Parathyroid adenoma (tissue), 2 donors: ENCODE measurements at regions not wholly inside any gene's neighbourhood (a gene's known extent, or its start where the extent isn't known, plus 50 kb on each side); places are given as distances from the start of the nearest gene placed in this dataset.

Experiments used
- H2AFZ ChIP-seq: fragments of 300-600 bp; sonication (generic); one replicate; pipeline ENCODE4 v1.7.0; 2017; ENCODE audit warnings: antibody characterized with exemption, mild to moderate bottlenecking
- H3K27ac ChIP-seq: fragments of 300-600 bp; sonication (generic); one replicate; pipeline ENCODE4 v1.7.0; 2017
- H3K27me3 ChIP-seq: fragments of 300-600 bp; sonication (generic); one replicate; pipeline ENCODE4 v1.7.0; 2017; ENCODE audit warnings: low read length; ENCODE audit not compliant: control insufficient read depth, insufficient read depth
- H3K36me3 ChIP-seq: fragments of 300-600 bp; sonication (generic); one replicate; pipeline ENCODE4 v1.7.0; 2017; ENCODE audit warnings: low read length; ENCODE audit not compliant: control insufficient read depth, insufficient read depth
- H3K4me1 ChIP-seq: fragments of 300-600 bp; sonication (generic); one replicate; pipeline ENCODE4 v1.7.0; 2017; ENCODE audit warnings: control low read depth
- H3K4me2 ChIP-seq: fragments of 300-600 bp; sonication (generic); one replicate; pipeline ENCODE4 v1.7.0; 2017; ENCODE audit warnings: low read length
- H3K4me3 ChIP-seq: fragments of 300-600 bp; sonication (generic); one replicate; pipeline ENCODE4 v1.7.0; 2017; ENCODE audit warnings: low read depth, low read length
- H3K79me2 ChIP-seq: fragments of 300-600 bp; sonication (generic); one replicate; pipeline ENCODE4 v1.7.0; 2017; ENCODE audit warnings: control low read depth
- H3K9ac ChIP-seq: fragments of 300-600 bp; sonication (generic); one replicate; pipeline ENCODE4 v1.7.0; 2017; ENCODE audit warnings: mild to moderate bottlenecking
- H3K9me3 ChIP-seq: fragments of 300-600 bp; sonication (generic); one replicate; pipeline ENCODE4 v1.7.0; 2017; ENCODE audit warnings: low read length; ENCODE audit not compliant: control insufficient read depth
- TF ChIP-seq, protein P1 (sequence below): fragments of 300-600 bp; sonication (generic); IDR thresholded peaks from one replicate; pipeline ENCODE4 v1.7.0; 2017; ENCODE audit warnings: antibody characterized with exemption, mild to moderate bottlenecking
- donor health status: primary hyperparathyroidism.

DNA sequence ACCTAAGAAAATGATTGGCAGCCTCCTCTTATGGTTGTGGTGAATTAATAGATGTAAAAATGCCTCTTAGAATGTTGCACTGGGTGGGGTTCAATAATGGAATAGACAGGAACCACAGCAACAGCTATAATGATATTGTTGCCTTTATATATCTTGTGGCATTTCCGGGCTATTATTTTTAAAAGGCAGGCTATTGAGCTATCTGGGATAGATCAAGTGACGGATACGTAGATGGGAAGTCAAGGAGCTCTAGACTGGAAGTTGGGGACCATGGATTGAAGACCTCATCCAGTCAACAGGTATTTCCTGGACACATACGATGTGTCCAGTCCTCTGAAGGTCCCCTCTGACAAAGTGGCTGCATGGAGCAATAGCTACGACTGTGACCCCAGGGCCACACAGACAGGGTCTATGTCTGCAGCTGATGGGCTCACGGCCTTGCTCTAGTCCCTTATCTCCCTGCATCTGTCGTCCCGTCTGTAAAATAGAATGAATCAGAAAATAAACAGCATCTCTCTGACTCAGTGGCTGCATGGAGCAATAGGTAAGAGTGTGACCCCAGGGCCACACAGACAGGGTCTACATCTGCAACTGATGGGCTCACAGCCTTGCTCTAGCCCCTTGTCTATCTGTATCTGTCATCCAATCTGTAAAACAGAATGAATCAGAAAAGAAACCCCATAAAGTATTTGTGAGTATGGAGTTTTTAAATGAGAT, 117.7 kb upstream of the FOXF1 start:
- TF ChIP-seq, protein P1, sequence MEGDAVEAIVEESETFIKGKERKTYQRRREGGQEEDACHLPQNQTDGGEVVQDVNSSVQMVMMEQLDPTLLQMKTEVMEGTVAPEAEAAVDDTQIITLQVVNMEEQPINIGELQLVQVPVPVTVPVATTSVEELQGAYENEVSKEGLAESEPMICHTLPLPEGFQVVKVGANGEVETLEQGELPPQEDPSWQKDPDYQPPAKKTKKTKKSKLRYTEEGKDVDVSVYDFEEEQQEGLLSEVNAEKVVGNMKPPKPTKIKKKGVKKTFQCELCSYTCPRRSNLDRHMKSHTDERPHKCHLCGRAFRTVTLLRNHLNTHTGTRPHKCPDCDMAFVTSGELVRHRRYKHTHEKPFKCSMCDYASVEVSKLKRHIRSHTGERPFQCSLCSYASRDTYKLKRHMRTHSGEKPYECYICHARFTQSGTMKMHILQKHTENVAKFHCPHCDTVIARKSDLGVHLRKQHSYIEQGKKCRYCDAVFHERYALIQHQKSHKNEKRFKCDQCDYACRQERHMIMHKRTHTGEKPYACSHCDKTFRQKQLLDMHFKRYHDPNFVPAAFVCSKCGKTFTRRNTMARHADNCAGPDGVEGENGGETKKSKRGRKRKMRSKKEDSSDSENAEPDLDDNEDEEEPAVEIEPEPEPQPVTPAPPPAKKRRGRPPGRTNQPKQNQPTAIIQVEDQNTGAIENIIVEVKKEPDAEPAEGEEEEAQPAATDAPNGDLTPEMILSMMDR: no peak
- Histone ChIP-seq H3K4me2 (no peak overlapping the region), H3K4me1 (no peaks in the 10 kb centered on the region), H3K27me3 (peaks cover 3% of the 10 kb centered on the region), H2AFZ (no peak overlapping the region), H3K4me3 (no peak overlapping the region), H3K27ac (no peak overlapping the region), H3K9ac (no peak overlapping the region), H3K36me3 (no peaks in the 10 kb centered on the region), H3K9me3 (no peaks in the 10 kb centered on the region), H3K79me2 (no peaks in the 10 kb centered on the region)

DNA sequence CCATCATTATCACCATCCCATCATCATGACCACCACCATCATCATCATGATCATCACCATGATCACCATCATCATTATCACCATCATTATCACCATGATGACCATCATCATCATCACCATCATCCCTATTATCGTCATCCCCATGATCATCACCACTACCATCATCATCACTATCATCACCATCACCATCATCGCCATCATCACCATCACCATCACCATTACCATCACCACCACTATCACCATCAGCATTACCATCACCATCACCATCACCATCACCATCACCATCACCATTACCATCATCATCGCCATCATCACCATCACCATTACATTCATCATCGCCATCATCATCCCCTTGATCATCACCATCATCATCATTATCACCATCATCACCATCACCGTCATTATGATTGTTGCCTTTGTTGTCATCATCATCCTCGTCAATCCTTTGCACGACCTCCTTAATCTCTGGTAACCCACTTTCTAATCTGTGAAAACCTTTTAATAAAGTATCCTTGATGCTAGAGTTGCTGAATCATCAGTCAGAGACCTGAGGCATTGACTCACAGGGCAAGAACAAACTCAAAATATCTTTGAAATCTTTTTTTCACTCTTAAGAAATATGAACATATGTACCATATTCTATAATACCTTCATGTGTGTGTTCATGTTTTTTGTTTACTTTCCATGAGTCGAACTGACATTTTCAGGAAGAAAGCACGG, 116.3 kb upstream of the FOXF1 start:
- Histone ChIP-seq H3K27ac (no peak overlapping the region), H3K36me3 (no peaks in the 10 kb centered on the region), H3K79me2 (no peaks in the 10 kb centered on the region), H3K4me3 (no peak overlapping the region), H3K9ac (no peak overlapping the region), H3K4me2 (no peak overlapping the region), H3K27me3 (peaks cover 3% of the 10 kb centered on the region), H3K4me1 (no peaks in the 10 kb centered on the region), H3K9me3 (no peaks in the 10 kb centered on the region), H2AFZ (no peak overlapping the region)
- TF ChIP-seq, protein P1: no peak

DNA sequence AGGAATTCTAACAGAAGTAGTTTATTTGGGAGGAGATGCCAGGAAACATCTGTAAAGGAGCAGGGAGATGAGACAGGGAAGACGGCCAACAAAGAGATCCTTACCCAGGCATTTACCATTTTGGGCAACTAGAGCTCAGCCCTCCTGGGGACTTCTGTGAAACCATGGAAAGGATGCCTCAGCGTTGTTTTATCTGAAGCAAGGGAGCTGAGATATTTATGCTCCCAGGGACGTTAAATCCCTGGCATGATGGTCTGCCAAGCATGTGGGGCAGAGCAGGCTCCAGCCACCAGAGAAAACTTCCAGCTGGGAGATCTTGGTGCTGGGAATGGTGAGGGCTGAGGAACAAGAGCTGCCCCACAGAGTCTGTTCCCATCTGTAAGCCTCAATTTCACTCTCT, 114.8 kb upstream of the FOXF1 start:
- TF ChIP-seq, protein P1: no peak
- no peaks in the 10 kb centered on the region for H3K4me1 ChIP-seq

DNA sequence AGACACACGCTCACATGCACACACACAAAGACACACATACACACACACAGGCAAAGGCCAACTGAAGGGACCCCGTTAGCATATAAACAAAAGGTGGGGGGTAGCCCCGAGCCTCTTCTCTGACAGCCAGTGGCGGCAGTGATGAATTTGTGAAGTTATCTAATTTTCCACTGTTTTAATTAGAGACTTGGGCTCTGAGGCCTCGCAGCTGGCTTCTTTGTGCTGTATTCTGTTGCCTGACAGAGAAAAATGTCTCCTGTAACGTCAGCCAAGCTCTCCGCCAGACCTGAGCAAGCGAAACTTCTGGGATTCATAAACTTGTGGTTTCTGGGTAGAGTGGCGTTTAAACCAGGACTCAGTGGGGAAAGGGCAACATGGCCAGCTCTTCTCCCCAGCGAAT, 113.9 kb upstream of the FOXF1 start:
- Histone ChIP-seq H3K79me2 (no peaks in the 10 kb centered on the region), H3K9ac (no peak overlapping the region), H3K4me3 (no peak overlapping the region), H3K27me3 (no peaks in the 10 kb centered on the region), H2AFZ (no peak overlapping the region), H3K4me2 (no peak overlapping the region), H3K36me3 (no peaks in the 10 kb centered on the region), H3K4me1 (no peaks in the 10 kb centered on the region), H3K9me3 (no peaks in the 10 kb centered on the region), H3K27ac (no peak overlapping the region)
- TF ChIP-seq, protein P1: no peak

More for the DNA sequence above, 114.8 kb upstream of the FOXF1 start:
- Histone ChIP-seq H3K27ac (no peak overlapping the region), H3K9ac (no peak overlapping the region), H3K79me2 (no peaks in the 10 kb centered on the region), H3K4me3 (no peak overlapping the region), H3K36me3 (no peaks in the 10 kb centered on the region), H2AFZ (no peak overlapping the region), H3K9me3 (no peaks in the 10 kb centered on the region), H3K4me2 (no peak overlapping the region), H3K27me3 (peaks cover 3% of the 10 kb centered on the region)
